GM18507 (cell line): ENCODE measurements at regions not wholly inside any gene's neighbourhood (a gene's known extent, or its start where the extent isn't known, plus 50 kb on each side); places are given as distances from the start of the nearest gene placed in this dataset.

Experiments
- DNase-seq: peaks from one replicate; pipeline ENCODE4 v3.0.0; 2011; ENCODE audit warnings: low read depth; ENCODE audit not compliant: insufficient read length; ENCODE audit errors: extremely low spot score
- FAIRE-seq: peaks from 2 replicates; lab custom pipeline; 2011; peaks lifted over from hg19 to GRCh38; lab: Jason Lieb, UNC

- FAIRE-seq = no peak
- no peak for DNase-seq
Observed at GRCh38 chr17:5635949-5636348, 51.6 kb upstream of the NLRP1 start.

- no peak for DNase-seq
- FAIRE-seq = no peak
Observed at GRCh38 chr17:5638596-5638995, 54.3 kb upstream of the NLRP1 start.

GRCh38 chr17:5640726-5641125 lies 56.4 kb upstream of the NLRP1 start:
- DNase-seq = no peak
- no peak for FAIRE-seq

GRCh38 chr17:5642752-5643151 lies 58.4 kb upstream of the NLRP1 start:
- FAIRE-seq (no peak), DNase-seq (no peak)

GRCh38 chr17:5644065-5644464 lies 59.8 kb upstream of the NLRP1 start:
- DNase-seq = no peak
- FAIRE-seq = no peak

GRCh38 chr17:5651348-5651747 lies 67.0 kb upstream of the NLRP1 start:
- DNase-seq (no peak), FAIRE-seq (no peak)

- no peak for FAIRE-seq
- DNase-seq = no peak
Observed at GRCh38 chr17:5661491-5662125, 77.3 kb upstream of the NLRP1 start.

GRCh38 chr17:5662409-5663085 lies 78.2 kb upstream of the NLRP1 start:
- FAIRE-seq (no peak), DNase-seq (no peak)

- DNase-seq = no peak
- FAIRE-seq = no peak
Observed at GRCh38 chr17:5665164-5665563, 80.9 kb upstream of the NLRP1 start.

- no peak for FAIRE-seq
- DNase-seq = no peak
Observed at GRCh38 chr17:5667871-5668270, 83.6 kb upstream of the NLRP1 start.

- DNase-seq (no peak), FAIRE-seq (no peak)
Observed at GRCh38 chr17:5668557-5669138, 84.3 kb upstream of the NLRP1 start.

- DNase-seq = no peak
- FAIRE-seq = no peak
Observed at GRCh38 chr17:5669191-5669590, 84.9 kb upstream of the NLRP1 start.

- FAIRE-seq (no peak), DNase-seq (no peak)
Observed at GRCh38 chr17:5672141-5672540, 87.8 kb upstream of the NLRP1 start.

- DNase-seq (no peak), FAIRE-seq (no peak)
Observed at GRCh38 chr17:5672815-5673430, 88.6 kb upstream of the NLRP1 start.

- DNase-seq (no peak), FAIRE-seq (no peak)
Observed at GRCh38 chr17:5675625-5676421, 91.5 kb upstream of the NLRP1 start.

GRCh38 chr17:5677620-5678019 lies 93.3 kb upstream of the NLRP1 start:
- DNase-seq = no peak
- no peak for FAIRE-seq

GRCh38 chr17:5678171-5678570 lies 93.9 kb upstream of the NLRP1 start:
- FAIRE-seq = no peak

GRCh38 chr17:5680766-5681165 lies 96.5 kb upstream of the NLRP1 start:
- FAIRE-seq (no peak), DNase-seq (no peak)

More at GRCh38 chr17:5678171-5678570, 93.9 kb upstream of the NLRP1 start:
- DNase-seq = no peak

GRCh38 chr17:5683241-5683640 lies 98.9 kb upstream of the NLRP1 start:
- DNase-seq (no peak), FAIRE-seq (no peak)

- no peak for DNase-seq
- no peak for FAIRE-seq
Observed at GRCh38 chr17:5686074-5686635, 101.8 kb upstream of the NLRP1 start.
